HL-60 (cell line): ENCODE measurements at regions not wholly inside any gene's neighbourhood (a gene's known extent, or its start where the extent isn't known, plus 50 kb on each side); places are given as distances from the start of the nearest gene placed in this dataset.
"Not testable (repeated sequence)": the region's sequence is repeated elsewhere in the genome, so short reads cannot be mapped to it uniquely, and the experiment has no call there.

Source experiments
- POLR2AphosphoS5 ChIP-seq: IDR thresholded peaks from 2 replicates; pipeline ENCODE4 v1.6.1; 2012; ENCODE audit warnings: low read depth
- REST ChIP-seq: IDR thresholded peaks from 2 replicates; pipeline ENCODE4 v1.6.1; 2012; ENCODE audit warnings: low read depth; ENCODE audit not compliant: insufficient replicate concordance
- TF ChIP-seq, protein P1 (sequence below): IDR thresholded peaks from one replicate; pipeline ENCODE4 v1.5.1; 2011; ENCODE audit warnings: low read length, control low read depth, inconsistent platforms; ENCODE audit not compliant: insufficient read depth

DNA sequence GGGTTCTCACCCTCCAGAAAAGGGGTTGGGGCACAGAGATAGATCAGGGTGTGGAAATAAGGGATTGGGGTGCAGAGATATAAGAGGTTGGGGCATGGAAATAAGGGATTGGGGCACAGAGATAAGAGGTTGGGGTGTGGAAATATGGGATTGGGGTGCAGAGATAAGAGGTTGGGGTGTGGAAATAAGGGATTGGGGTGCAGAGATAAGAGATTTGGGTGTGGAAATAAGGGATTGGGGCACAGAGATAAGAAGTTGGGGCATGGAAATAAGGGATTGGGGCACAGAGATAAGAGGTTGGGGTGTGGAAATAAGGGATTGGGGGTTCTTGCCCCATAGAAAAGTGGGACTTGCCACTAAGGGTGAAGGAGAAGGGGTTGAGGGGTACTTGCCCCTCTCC lies 204.5 kb upstream of the TRPC7 start:
- TF ChIP-seq, protein P1, sequence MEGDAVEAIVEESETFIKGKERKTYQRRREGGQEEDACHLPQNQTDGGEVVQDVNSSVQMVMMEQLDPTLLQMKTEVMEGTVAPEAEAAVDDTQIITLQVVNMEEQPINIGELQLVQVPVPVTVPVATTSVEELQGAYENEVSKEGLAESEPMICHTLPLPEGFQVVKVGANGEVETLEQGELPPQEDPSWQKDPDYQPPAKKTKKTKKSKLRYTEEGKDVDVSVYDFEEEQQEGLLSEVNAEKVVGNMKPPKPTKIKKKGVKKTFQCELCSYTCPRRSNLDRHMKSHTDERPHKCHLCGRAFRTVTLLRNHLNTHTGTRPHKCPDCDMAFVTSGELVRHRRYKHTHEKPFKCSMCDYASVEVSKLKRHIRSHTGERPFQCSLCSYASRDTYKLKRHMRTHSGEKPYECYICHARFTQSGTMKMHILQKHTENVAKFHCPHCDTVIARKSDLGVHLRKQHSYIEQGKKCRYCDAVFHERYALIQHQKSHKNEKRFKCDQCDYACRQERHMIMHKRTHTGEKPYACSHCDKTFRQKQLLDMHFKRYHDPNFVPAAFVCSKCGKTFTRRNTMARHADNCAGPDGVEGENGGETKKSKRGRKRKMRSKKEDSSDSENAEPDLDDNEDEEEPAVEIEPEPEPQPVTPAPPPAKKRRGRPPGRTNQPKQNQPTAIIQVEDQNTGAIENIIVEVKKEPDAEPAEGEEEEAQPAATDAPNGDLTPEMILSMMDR: not testable (repeated sequence)
- TF ChIP-seq POLR2AphosphoS5, REST: not testable (repeated sequence)
